Liver (tissue), 3 donors: ENCODE measurements at regions not wholly inside any gene's neighbourhood (a gene's known extent, or its start where the extent isn't known, plus 50 kb on each side); places are given as distances from the start of the nearest gene placed in this dataset.

Source experiments
- CTCF ChIP-seq: fragments of 150-350 bp; IDR thresholded peaks from 2 replicates; pipeline ENCODE4 v1.5.1; 2017; ENCODE audit warnings: improper control_type of control experiment, low read depth, low read length; ENCODE audit not compliant: missing input control
- EGR1 ChIP-seq, 2 donors: IDR thresholded peaks; 2 replicates each; pipeline ENCODE4 v1.6.1; 2016 to 2018; ENCODE audit warnings: antibody characterized with exemption in 2 of 2, low read depth in 2 of 2
- GABPA ChIP-seq, 2 donors: IDR thresholded peaks in 1 of 2; conservative IDR thresholded peaks in 1 of 2; 2 replicates each; pipeline ENCODE4 v1.6.1; 2016; ENCODE audit warnings: antibody characterized with exemption in 2 of 2, mild to moderate bottlenecking in 1 of 2, moderate library complexity in 1 of 2
- TAF1 ChIP-seq: conservative IDR thresholded peaks from 2 replicates; pipeline ENCODE4 v1.6.1; 2016; ENCODE audit warnings: antibody characterized with exemption, mild to moderate bottlenecking
- ZBTB33 ChIP-seq: IDR thresholded peaks from 2 replicates; pipeline ENCODE4 v1.6.1; 2016; ENCODE audit warnings: antibody characterized with exemption
- donor health status: healthy.
- donor health status: healthy.

GRCh38 chr5:118678746-118679145, 309.6 kb downstream of the DTWD2 start:
- no peak for TF ChIP-seq ZBTB33
- TF ChIP-seq CTCF = no peak
- no peak for TF ChIP-seq TAF1
- TF ChIP-seq GABPA (IDR thresholded peaks at IDR 0.05 in 1 of 2, conservative IDR thresholded peaks at IDR 0.05 in 1 of 2) = no peak
- TF ChIP-seq EGR1 (IDR thresholded peaks at IDR 0.05; ENCODE audit: low read depth in 2 of 2) = no peak
